ENCODE measurements at regions not wholly inside any gene's neighbourhood (a gene's known extent, or its start where the extent isn't known, plus 50 kb on each side); places are given as distances from the start of the nearest gene placed in this dataset.
"Not testable (repeated sequence)": the region's sequence is repeated elsewhere in the genome, so short reads cannot be mapped to it uniquely, and the experiment has no call there.

DNA sequence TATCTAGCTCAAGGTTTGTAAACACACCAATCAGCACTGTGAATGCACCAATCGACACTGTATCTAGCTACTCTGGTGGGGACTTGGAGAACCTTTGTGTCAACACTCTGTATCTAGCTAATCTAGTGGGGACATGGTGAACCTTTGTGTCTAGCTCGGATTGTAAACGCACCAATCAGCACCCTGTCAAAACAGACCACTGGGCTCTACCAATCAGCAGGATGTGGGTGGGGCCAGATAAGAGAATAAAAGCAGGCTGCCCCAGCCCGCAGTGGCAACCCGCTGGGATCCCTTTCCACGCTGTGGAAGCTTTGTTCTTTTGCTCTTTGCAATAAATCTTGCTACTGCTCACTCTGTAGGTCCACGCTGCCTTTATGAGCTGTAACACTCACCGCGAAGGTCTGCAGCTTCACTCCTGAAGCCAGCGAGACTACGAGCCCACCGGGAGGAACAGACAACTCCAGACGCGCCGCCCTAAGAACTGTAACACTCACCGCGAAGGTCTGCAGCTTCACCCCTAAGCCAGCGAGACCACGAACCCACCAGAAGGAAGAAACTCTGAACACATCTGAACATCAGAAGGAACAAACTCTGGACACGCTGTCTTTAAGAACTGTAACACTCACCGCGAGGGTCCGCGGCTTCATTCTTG lies 128.5 kb downstream of the MRPL14 start:
- DNase-seq (ENCODE audit: low spot score): not testable (repeated sequence)

DNA sequence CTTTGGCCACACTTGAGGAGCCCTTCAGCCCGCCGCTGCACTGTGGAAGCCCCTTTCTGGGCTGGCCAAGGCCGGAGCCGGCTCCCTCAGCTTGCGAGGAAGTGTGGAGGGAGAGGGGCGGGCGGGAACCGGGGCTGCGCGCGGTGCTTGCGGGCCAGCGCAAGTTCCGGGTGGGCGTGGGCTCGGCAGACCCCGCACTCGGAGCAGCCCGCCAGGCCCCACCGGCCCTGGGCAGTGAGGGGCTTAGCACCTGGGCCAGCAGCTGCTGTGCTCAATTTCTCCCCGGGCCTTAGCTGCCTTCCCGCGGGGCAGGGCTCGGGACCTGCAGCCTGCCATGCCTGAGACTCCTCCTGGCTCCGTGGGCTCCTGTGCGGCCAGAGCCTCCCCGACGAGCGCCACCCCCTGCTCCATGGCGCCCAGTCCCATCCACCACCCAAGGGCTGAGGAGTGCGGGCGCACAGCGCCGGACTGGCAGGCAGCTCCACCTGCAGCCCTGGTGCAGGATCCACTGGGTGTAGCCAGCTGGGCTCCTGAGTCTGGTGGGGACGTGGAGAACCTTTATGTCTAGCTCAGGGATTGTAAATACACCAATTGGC lies 129.2 kb downstream of the MRPL14 start:
- not testable (repeated sequence) for DNase-seq (ENCODE audit: low spot score)

- DNase-seq (ENCODE audit: low spot score): no peak
Observed at GRCh38 chr6:43997345-43997677, 129.9 kb downstream of the MRPL14 start.

DNA sequence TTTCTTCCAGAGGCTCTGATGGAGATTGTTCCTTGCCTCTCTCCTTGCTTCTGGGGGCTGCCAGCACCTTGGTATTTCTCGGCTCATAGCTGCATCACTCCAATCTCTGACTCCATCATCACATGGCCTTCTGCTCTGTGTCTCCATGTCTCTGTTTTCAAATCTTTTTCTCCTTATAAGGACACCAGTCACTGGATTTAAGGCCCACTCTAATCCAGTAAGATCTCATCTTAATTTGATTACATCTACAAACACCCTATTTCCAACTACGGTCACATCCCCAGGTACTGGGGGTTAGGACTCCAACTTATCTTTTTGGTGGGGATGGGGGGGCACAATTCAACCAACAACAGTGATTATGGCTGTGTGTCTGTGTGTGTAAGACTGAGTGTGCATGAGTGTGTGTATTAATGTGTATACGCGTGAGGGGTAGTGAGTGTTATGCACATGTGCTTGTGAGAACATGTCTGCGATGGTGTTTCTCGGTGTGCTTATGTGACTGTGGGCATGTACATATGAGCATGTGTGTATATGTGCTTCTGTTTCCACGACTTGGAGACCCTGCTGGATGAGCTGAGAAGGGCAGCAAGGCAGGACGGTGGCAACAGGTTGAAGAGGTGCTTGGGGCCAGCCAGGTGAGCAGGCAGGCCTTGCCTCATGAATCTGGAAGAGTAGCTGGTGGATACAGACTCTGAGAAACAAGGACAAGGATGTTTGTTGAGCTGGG lies 130.5 kb downstream of the MRPL14 start:
- no peak for DNase-seq (ENCODE audit: low spot score)

DNA sequence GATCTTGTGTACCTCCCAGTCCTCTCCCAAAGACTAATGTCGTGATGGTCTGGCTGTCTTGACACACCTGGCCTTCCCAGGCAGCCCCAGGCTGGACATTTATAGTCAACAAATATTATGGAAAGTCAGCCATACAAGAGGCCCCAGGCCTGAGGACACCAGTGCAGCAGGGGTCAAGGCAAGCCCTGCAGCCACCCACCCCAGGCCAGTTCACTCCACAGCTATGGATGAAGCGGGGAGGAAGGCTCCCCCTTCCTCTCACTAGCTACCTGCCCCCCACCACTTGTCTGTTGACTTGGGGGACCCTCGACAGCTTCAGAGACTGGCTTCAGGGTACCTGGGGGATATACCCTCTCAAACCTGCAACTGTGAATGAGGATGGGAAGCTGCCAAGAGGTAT lies 132.1 kb downstream of the MRPL14 start:
- DNase-seq (ENCODE audit: low spot score): no peak

DNA sequence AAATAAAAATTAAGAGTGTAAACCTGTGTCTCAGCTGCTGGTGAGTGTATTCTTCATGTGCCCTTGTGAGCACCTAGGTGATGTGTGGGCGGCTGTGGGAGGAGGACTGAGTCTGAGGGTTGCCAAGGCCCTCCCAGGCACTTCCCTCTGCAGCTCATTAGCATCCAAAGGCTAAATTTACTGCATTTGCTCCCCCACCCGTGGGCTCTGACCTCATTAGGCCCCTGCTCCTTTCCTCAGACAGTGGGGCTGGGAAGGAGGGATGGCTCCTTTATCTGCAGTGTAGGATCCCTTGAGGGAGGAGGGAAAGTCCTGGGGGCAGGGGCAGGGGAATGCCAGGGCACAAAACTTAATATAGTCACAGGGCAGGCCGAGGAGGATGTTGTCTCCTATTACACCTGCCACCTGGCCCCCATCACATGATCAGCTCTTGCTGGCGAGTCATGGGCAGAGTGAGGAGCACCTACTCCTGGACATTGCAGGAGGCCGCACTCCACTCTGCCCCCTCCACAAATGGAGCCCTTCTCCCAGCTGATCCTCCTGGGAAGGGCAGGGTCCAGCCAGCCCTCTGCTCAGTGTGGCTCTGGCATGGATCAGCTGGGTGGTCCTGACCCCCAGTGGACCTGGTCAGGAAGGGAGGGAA lies 133.2 kb downstream of the MRPL14 start:
- no peak for DNase-seq (ENCODE audit: low spot score)

DNA sequence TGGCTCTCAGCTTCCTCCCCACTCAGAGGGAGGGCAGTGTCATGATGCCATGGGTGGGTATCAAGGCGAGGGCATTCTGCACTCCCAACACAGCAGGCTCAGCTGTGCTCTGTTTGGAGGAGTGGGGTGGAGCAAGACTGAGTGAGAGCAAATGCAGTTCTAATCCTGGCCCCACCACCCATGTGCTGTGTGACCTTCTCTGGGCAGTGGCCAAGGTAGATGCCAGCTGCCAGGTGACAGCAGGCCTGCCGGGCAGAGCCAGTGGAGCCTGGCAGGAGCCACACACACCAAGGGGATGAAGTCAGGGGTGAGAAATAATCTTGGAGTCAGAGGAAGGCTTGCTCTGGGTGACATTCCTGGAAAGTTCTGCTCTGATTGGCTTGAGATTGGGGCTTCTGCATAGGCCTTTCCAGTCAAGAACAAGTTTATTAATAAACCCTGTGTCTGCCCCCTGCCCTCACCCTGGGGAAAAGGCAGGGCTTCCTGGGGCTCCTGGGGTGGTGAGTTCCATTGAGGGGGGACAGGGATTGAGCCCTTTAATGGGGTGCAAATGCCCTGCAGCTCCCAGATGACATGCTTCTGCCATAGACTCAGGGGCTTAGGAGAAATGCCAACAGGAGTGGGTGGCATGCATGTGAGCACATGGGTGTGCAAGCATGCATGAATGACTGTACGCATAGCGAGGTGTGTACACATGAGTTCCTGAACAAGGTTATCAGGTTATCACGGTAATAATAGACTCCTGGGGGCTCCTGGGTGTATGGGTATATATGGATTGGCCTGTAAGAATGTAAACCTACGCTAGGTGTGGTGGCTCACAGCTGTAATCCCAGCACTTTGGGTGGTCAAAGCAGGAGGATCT lies 134.2 kb downstream of the MRPL14 start:
- DNase-seq (ENCODE audit: low spot score): no peak

GRCh38 chr6:43992126-43992663 lies 135.1 kb downstream of the MRPL14 start:
- no peak for DNase-seq (ENCODE audit: low spot score)

- DNase-seq (ENCODE audit: low spot score): no peak
Observed at GRCh38 chr6:43990627-43991619, 136.3 kb downstream of the MRPL14 start.

- DNase-seq (ENCODE audit: low spot score): peak; percentile 40
Observed at GRCh38 chr6:43990275-43990626, 137.0 kb downstream of the MRPL14 start.

DNA sequence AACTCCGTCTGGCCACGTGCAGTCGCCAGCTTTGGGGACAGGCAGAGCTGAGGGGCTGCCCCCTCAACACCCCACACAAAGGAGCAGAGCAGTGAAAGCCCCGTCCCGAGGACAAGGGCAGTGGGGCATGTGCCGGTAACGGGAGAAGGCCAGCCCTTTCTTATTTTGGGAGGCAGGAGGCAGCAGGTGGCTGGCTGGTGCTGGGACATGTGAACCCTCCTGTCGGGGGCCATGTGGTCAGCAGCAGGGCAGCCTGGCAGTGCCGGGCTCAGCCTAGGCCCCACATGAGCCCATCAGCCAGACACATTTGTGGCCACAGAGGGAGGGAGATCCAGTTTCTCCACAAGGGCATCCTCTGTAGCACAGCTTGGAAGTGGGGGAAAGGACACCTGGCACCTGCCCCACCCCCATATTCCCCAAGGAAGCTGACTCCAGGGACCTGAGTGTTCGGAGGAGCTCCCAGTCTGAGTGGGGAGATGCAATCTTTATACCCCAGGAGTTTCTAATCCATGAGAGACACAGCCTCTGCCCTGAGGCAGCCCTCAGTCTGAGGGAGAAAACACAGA lies 137.6 kb downstream of the MRPL14 start:
- no peak for DNase-seq (ENCODE audit: low spot score)

DNA sequence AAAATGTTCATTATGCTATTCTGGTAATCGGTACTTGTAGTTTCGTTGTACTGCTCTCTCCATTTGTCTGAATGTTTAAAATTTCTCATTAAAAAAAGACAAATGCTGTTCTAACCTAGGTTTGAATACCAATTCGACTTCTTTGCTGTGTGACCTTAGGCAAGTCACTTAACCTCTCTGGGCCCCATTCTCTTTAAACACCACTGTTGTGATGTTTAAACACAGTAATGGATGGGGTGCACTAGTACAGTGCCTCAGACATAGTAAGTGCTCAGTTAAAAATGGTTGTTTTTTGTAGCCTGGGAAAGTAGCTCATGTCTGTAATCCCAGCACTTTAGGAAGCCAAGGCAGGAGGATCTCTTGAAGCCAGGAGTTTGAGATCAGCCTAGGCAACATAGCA lies 138.5 kb downstream of the MRPL14 start:
- no peak for DNase-seq (ENCODE audit: low spot score)

DNA sequence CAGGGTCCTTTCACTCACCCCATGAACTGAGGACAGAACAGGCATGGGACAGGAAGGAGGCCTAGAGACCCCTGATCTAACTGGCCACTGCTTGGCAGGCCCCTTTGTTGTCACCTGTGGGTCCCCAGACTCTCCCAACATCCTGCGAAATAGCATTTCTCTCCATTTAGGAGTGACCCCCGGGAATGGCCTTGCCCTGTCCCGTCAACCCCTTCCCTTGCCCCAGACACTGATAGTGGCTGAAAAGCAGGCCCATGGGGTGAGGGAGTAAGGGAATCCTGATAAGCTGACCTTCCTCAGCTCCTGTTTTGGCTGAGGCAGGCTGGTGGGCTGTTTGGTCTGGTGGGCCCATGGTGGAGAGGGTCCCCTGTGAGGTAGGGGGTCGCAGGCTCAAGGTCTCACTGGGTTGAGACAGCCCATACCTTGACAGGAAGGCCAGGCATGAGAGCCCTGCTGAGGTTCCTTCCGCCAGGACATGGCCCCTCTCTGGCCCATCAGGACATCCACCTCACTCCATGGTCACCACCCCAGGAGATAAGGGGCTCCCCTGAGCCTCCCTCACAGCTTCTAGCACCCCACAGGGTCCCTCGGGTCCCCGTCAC lies 139.3 kb downstream of the MRPL14 start:
- no peak for DNase-seq (ENCODE audit: low spot score)

DNA sequence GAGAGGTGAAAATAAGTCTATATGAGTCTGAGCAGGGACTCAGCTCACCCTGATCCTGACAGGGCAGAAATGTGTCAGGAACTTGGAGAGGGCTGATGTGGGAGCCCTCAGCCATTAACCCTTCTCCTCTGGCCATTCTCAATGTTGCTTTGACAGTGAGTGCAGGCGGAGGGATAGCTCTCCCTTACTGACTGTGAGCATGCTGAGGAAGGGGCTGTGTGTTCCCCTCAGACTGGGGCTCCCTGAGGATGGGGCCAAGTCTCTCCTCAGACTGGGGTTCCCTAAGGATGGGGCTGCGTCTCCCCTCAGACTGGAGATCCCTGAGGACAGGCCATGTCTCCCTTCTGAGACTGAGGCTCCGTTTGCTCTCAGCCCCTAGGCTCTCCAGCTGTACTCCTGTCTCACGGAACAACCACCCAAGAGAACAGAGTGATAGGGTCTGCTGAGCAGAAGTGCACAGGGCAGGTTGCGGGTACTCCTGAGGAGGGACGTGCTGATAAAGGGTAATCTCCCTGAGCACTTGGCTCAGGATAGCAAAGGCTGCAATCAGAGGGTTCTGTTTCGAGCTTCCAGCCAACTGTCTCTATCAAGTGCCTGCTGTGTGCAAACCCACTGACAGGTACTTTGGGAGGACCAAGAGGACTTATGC lies 141.0 kb downstream of the MRPL14 start:
- no peak for DNase-seq (ENCODE audit: low spot score)

DNA sequence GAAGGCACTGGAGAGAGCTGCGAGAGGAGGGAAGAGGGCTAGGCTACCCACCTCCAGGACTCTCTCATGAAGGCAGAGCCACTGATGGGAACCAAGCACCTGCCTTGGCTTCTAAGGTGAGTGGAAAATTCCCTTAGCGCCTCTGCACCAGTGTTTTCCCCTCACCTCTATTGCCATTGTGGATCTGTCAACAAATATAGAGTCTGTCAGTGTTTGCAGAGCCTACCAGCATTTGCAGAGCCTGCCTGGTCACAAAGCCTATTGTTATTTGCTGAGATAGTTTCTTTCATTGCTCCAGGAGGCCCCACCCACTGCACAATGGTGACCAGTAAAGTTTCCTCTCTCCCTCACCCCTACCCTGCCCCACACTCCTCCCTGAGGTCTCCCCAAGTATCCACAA lies 141.9 kb downstream of the MRPL14 start:
- DNase-seq (ENCODE audit: low spot score): no peak

GRCh38 chr6:43984442-43985321 lies 142.6 kb downstream of the MRPL14 start:
- DNase-seq (ENCODE audit: low spot score): no peak

DNA sequence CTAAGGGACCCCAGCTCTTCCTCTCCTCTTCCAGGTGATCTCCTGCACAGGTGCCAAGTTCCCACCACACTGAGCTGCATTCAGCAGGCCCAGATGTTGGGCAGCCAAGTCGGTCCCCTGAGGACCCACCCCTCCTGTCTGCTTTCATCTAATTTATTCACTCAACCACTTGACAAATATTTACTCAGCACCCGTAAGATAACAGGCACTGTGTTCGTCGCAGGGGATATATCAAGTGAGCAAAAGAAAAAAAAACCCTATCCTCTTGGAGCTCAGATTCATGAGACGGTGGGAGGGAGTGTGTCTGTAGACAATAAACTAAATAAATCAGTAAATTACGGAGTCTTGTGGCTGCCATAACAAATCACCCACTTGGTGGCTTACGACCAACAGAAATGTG lies 143.6 kb downstream of the MRPL14 start:
- DNase-seq (ENCODE audit: low spot score): no peak

- DNase-seq (ENCODE audit: low spot score): no peak
Observed at GRCh38 chr6:43983191-43983590, 144.1 kb downstream of the MRPL14 start.
